Stomach (tissue), 8 donors: ENCODE measurements at regions not wholly inside any gene's neighbourhood (a gene's known extent, or its start where the extent isn't known, plus 50 kb on each side); places are given as distances from the start of the nearest gene placed in this dataset.

Experiments used
- DNase-seq, 2 donors: peaks; one replicate each; pipeline versions ENCODE4 v3.0.0 to v3.0.0-alpha.2; 2013 to 2019
- H3K27ac ChIP-seq, 5 donors: fragments of 200-600 bp in 4 of 5; sonication (generic) in 4 of 5; one replicate each; pipeline ENCODE4 v1.5.1; 2013 to 2019; ENCODE audit warnings: mild to moderate bottlenecking in 1 of 5, moderate library complexity in 1 of 5
- H3K27me3 ChIP-seq, 3 donors: fragments of 200-600 bp; sonication (generic); one replicate each; pipeline ENCODE4 v1.5.1; 2017 to 2019; ENCODE audit warnings: mixed run types in 1 of 3
- H3K36me3 ChIP-seq, 4 donors: fragments of 200-600 bp; sonication (generic); 1 replicate in 3 of 4; 2 replicates in 1 of 4; pipeline ENCODE4 v1.5.1; 2016 to 2019
- H3K4me1 ChIP-seq, 4 donors: fragments of 200-600 bp; sonication (generic); one replicate each; pipeline ENCODE4 v1.5.1; 2016 to 2019
- H3K4me3 ChIP-seq, 4 donors: fragments of 200-600 bp; sonication (generic) in 3 of 4; one replicate each; pipeline ENCODE4 v1.5.1; 2016 to 2019; ENCODE audit warnings: mild to moderate bottlenecking in 1 of 4
- H3K9me3 ChIP-seq, 4 donors: fragments of 200-600 bp; sonication (generic); one replicate each; pipeline ENCODE4 v1.5.1; 2016 to 2019
- CTCF ChIP-seq, 7 experiments: fragments of 450-650 bp in 4 of 7; fragments of 200-600 bp in 3 of 7; sonication (generic) in 3 of 7; IDR thresholded peaks; one replicate each; pipeline ENCODE4 v1.5.1; 2016 to 2019; ENCODE audit warnings: antibody characterized with exemption in 7 of 7, control low read depth in 2 of 7, mild to moderate bottlenecking in 1 of 7
- EP300 ChIP-seq: sonication (generic); formaldehyde crosslinking; IDR thresholded peaks from one replicate; pipeline ENCODE4 v1.6.1; 2017; ENCODE audit warnings: antibody characterized with exemption
- POLR2A ChIP-seq, 4 donors: fragments of 450-650 bp; IDR thresholded peaks; one replicate each; pipeline ENCODE4 v1.6.1; 2016; ENCODE audit warnings: antibody characterized with exemption in 4 of 4, control low read depth in 2 of 4, mild to moderate bottlenecking in 1 of 4, moderate library complexity in 1 of 4
- POLR2AphosphoS5 ChIP-seq, 3 donors: sonication (generic); formaldehyde crosslinking; IDR thresholded peaks; one replicate each; pipeline ENCODE4 v1.6.1; 2016; ENCODE audit warnings: antibody characterized with exemption in 3 of 3
- WGBS, 5 donors: extraction: QIAGEN DNeasy Blood & Tissue Kit in 3 of 5; methylation state at CpG; one replicate each; pipeline versions ENCODE4 v1.1.5 to v1.1.7; 2013 to 2018; 5-methylcytosine and 5-hydroxymethylcytosine counted together
- intact Hi-C: fragments of 100-400 bp; cut with DNase I; formaldehyde crosslinking; loops from one replicate; pipeline ENCODE4 v1.15.1; 2023; ENCODE audit warnings: low total_unique reads
- donor health status: healthy with polysubstance abuse.
- donor health status: Bipolar disorder and iron deficiency.
- donor health status: healthy.

- no peaks in the 10 kb centered on the region for H3K4me1 ChIP-seq
- no peaks in the 10 kb centered on the region for H3K27me3 ChIP-seq
- H3K27ac ChIP-seq, result no peak overlapping the region
- no peak overlapping the region for H3K4me3 ChIP-seq
- no peaks in the 10 kb centered on the region for H3K9me3 ChIP-seq
- no peak for TF ChIP-seq CTCF (IDR thresholded peaks at IDR 0.05)
- no peak for TF ChIP-seq POLR2AphosphoS5 (IDR thresholded peaks at IDR 0.05)
- TF ChIP-seq POLR2A (IDR thresholded peaks at IDR 0.05), result no peak
- no peak for TF ChIP-seq EP300
- H3K36me3 ChIP-seq, result no peaks in the 10 kb centered on the region
- 68 to 90% (median 85%) methylated on average over 4 of the region's 4 CpGs for WGBS, 5 donors
- intact Hi-C loops, result no loop called here
- DNase-seq, result no peak
These were observed 156.5 kb upstream of the SGCD start for GRCh38 chr5:156170351-156170961.

- no peaks in the 10 kb centered on the region for H3K4me1 ChIP-seq
- WGBS, 5 donors, result 36 to 55% (median 48%) methylated on average over 2 of the region's 2 CpGs
- H3K36me3 ChIP-seq, result no peaks in the 10 kb centered on the region
- TF ChIP-seq POLR2AphosphoS5 (IDR thresholded peaks at IDR 0.05) (no peak), CTCF (IDR thresholded peaks at IDR 0.05) (no peak), POLR2A (IDR thresholded peaks at IDR 0.05) (no peak), EP300 (no peak)
- intact Hi-C loops, result no loop called here
- DNase-seq, result no peak
- H3K4me3 ChIP-seq, result no peak overlapping the region
- H3K9me3 ChIP-seq, result no peaks in the 10 kb centered on the region
- H3K27me3 ChIP-seq, result no peaks in the 10 kb centered on the region
- no peak overlapping the region for H3K27ac ChIP-seq
These were observed 152.7 kb upstream of the SGCD start for GRCh38 chr5:156174225-156174624.

DNA sequence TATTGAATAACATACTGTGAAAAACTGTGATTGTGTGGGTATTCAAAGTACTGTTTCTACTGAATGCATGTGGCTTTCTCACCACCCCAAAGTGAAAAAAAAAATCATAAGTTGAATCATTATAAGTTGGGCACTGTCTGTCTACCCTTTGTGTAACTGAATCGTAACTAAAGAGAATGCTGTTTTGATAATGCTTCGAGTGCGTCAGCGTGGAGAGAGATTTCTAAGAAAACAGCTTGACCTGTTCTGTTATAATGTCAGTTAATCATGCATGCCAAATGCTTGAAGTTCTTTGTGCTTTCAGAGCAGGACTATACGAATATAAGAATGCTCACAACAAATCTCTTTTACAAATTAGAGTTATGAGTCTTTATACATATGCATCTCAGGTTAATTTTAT lies 148.8 kb upstream of the SGCD start:
- Histone ChIP-seq H3K36me3 (no peaks in the 10 kb centered on the region), H3K27ac (no peak overlapping the region), H3K27me3 (no peaks in the 10 kb centered on the region), H3K9me3 (peaks cover 0 to 13% (median 10%) of the 10 kb centered on the region in 4 donors), H3K4me3 (no peak overlapping the region), H3K4me1 (no peaks in the 10 kb centered on the region)
- WGBS, 5 donors, result 56 to 71% (median 62%) methylated on average over 5 of the region's 5 CpGs
- no peak for DNase-seq
- intact Hi-C loops, result no loop called here
- TF ChIP-seq POLR2AphosphoS5 (IDR thresholded peaks at IDR 0.05), result no peak
- TF ChIP-seq POLR2A (IDR thresholded peaks at IDR 0.05), result no peak
- no peak for TF ChIP-seq CTCF (IDR thresholded peaks at IDR 0.05)
- TF ChIP-seq EP300, result no peak

- Histone ChIP-seq H3K4me1 (no peaks in the 10 kb centered on the region), H3K27me3 (no peaks in the 10 kb centered on the region), H3K4me3 (no peak overlapping the region), H3K36me3 (no peaks in the 10 kb centered on the region), H3K9me3 (peaks cover 0 to 13% (median 10%) of the 10 kb centered on the region in 4 donors), H3K27ac (no peak overlapping the region)
- TF ChIP-seq CTCF (IDR thresholded peaks at IDR 0.05) (no peak), POLR2AphosphoS5 (IDR thresholded peaks at IDR 0.05) (no peak), EP300 (no peak), POLR2A (IDR thresholded peaks at IDR 0.05) (no peak)
- intact Hi-C loops, result no loop called here
- 60 to 82% (median 63%) methylated on average over 1 of the region's 1 CpG for WGBS, 5 donors
- no peak for DNase-seq
These were observed 145.3 kb upstream of the SGCD start for GRCh38 chr5:156181656-156182055.
